ENCODE measurements at regions not wholly inside any gene's neighbourhood (a gene's known extent, or its start where the extent isn't known, plus 50 kb on each side); places are given as distances from the start of the nearest gene placed in this dataset.

DNA sequence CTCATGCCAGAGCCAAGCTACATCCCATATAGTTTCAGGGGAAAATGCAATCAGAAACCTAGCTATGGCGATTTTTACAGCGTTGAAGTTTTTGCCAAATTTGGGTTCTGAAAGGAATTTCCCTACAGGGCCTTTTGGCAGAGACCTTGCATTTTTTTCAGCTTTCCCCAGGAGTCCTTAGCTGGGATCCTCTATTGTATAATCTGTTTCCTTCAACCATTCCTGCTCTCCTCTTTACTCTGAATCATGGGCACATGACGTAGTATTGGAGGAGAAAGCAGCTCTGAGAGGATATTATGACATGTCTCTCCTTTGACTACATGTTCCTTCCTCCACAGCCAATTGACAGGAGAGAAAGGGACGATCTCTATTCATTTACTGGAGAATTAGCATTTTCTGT lies 118.5 kb upstream of the ERCC6L2 start:
- no peak for DNase-seq (ENCODE audit: low read depth in 2 of 2)

- no peak for DNase-seq (ENCODE audit: low read depth in 2 of 2)
Measured at GRCh38 chr9:95756101-95756500, 119.4 kb upstream of the ERCC6L2 start.

- no peak for DNase-seq (ENCODE audit: low read depth in 2 of 2)
Measured at GRCh38 chr9:95755421-95755730, 120.1 kb upstream of the ERCC6L2 start.

GRCh38 chr9:95754533-95755420 lies 120.7 kb upstream of the ERCC6L2 start:
- no peak for DNase-seq (ENCODE audit: low read depth in 2 of 2)

- DNase-seq (ENCODE audit: low read depth in 2 of 2): no peak
Measured at GRCh38 chr9:95753762-95754465, 121.6 kb upstream of the ERCC6L2 start.

DNA sequence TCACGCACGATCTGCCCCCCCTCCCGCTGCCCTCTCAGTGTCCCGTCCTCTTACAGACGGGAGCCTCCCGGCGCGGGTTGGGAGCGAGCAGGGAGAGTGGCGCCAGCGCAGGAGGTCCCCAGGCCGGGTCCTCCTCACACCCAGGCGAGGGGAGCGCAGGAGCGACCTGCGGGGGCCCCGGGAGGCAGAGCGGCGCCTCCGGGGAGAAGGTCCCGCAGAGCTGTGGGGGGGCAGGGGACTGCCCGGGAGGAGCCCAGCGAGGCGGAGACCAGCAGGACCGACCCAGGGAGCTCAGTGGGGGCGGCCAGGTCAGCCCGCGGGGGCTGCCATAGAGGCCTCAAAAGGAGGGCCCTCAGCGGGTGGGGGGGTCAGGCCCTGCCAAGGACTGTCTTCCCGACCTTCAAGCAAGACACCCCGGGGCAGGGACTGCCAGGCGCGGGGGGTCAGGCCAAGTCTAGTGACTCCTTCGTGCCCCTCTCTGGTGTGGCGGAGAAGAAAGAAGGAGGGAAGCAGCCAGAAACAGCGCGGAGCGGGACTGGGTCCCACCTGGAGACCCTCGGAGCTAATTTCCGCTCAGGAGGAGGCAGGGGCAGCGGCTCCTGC lies 123.3 kb upstream of the ERCC6L2 start:
- DNase-seq (ENCODE audit: low read depth in 2 of 2): no peak

- no peak for DNase-seq (ENCODE audit: low read depth in 2 of 2)
Measured at GRCh38 chr9:95751520-95751790, 124.0 kb upstream of the ERCC6L2 start.

DNA sequence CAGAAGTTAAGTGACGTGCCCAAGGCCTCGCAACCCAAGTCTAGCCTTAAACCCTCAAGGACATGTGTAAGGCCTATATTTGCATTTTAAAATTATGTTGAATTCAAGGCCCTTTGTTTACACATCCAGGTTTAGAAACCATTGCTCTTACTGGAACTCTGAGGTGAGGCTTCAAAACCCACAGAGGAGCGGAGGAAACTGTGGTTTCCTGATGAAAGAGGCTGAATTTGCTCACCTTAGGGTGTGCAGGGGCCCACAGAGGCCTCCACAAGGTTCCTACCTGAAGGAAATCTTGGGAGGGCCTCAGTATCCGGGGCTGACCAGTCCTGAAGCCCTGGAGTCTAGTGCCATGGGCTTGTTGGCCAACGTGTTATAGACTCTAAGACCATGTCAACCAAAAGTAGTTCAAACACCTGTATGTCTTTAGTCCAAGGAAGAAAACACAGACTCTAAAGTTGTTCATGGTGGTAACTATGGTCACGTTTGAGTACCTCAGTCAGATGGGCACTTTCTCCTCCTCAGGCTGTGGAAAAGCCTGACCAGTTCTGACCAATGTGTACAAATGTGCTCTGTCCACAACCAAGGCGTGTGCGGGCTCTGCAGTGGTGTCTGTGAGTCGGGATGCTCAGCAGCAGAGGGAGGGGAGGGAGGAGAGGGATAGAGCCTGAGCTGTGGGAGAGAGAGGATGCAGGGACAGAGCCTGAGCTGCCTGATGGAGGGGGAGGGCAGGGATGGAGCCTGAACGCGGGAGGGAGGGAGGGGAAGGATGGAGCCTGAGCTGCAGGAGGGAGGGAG lies 124.6 kb upstream of the ERCC6L2 start:
- DNase-seq (ENCODE audit: low read depth in 2 of 2): no peak

GRCh38 chr9:95749493-95749892 lies 126.0 kb upstream of the ERCC6L2 start:
- DNase-seq (ENCODE audit: low read depth in 2 of 2): no peak

DNA sequence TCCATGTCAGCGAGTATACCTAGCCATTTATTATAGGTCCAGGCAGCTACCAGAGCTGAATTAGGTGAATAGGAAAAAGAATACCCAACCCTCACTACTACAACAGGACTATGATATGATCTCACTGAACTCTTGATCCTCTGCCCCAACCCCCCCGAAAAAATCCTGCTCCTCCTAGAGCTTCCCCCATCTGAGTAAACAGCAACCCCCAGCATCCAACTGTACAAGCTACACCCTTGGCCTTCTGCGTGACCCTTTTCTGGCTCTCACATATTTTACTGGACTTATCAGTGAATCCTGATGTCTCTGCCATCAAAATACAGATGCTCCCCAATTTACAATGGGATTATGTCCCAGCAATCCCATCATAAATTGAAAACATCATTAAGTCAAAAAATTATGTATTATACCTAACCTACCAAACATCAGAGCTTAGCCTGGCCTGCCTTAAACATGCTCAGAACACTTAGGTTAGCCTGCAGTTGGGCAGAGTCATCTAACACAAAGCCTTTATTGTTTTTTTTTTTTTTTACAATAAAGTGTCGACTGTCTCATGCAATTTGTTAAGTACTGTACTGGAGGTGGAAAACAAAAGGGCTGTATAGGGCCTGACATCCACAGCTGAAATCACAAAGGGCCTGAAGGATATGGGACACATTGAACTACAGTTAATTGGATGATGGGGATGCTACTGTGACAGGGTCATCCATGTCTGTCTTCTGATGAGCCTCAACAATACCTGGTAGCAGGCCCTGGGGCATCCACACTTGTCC lies 128.9 kb upstream of the ERCC6L2 start:
- no peak for DNase-seq (ENCODE audit: low read depth in 2 of 2)

- no peak for DNase-seq (ENCODE audit: low read depth in 2 of 2)
Measured at GRCh38 chr9:95742821-95743220, 132.7 kb upstream of the ERCC6L2 start.

DNA sequence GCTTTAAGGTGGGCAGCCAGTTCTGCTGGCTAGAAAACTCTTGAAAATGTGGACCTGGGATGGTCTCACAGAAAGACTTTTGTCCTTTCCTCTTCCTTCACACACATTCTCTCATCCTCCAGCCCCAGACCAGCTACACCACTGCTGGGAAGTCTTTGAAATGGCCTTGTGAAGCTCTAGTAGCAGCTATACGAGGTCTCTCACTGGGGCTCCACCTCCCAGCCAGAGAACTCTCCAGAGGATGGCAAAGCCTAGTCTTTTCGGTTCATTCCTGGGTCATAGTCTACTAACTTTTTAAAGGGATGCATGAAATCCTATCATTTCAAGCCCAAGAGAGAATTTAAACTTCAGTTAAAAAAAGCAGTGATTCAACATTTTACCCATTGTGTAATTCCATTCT lies 133.9 kb upstream of the ERCC6L2 start:
- no peak for DNase-seq (ENCODE audit: low read depth in 2 of 2)

GRCh38 chr9:95740217-95741004 lies 135.1 kb upstream of the ERCC6L2 start:
- no peak for DNase-seq (ENCODE audit: low read depth in 2 of 2)

GRCh38 chr9:95738438-95738837 lies 137.1 kb upstream of the ERCC6L2 start:
- DNase-seq (ENCODE audit: low read depth in 2 of 2): no peak

- no peak for DNase-seq (ENCODE audit: low read depth in 2 of 2)
Measured at GRCh38 chr9:95736891-95737522, 138.5 kb upstream of the ERCC6L2 start.

DNA sequence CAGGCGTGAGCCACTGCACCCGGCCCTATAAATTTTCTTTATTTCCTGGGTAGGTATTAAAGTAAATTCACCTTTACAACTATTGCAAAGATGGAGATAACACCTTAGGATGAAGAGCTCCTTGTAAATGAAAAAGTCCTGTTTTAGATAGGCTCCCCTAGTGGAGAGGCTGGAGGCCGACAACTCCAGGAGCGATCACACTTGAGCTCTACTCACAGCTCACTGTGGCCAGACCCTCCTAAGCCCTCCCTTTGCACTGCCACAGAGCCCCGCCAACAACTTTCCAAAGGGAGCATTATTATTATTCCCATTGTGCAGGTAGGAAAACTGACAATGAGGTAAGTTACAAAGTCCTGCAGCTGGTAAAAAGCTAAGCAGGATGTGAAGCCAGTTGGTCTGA lies 139.1 kb upstream of the ERCC6L2 start:
- DNase-seq (ENCODE audit: low read depth in 2 of 2): no peak

DNA sequence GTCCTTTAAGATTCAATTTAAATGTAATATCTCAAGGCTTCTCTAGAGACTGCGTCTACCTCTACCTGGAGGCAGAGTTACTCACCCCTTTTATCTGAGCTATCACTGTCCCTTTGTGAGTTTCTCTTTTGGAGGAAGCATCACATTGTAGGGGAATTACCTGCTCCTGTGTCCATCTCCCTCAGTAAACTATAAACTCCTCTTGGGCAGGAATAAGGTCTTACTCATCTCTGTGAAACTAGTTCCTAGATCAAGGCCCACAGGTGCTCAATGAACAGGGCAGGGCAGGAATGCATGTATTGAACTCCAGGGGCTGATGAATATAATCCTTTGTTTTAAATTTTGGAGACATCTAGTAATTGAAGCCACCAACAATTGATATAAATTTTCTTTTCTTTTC lies 139.8 kb upstream of the ERCC6L2 start:
- DNase-seq (ENCODE audit: low read depth in 2 of 2): no peak

GRCh38 chr9:95733741-95734666 lies 141.5 kb upstream of the ERCC6L2 start:
- DNase-seq (ENCODE audit: low read depth in 2 of 2): no peak

Measured in stimulated activated CD8-positive, alpha-beta memory T cell treated with anti-CD3 and anti-CD28 coated beads, Interleukin-7, amount 100 ng/mL, for 1 hour (primary cell).